ENCODE measurements at regions not wholly inside any gene's neighbourhood (a gene's known extent, or its start where the extent isn't known, plus 50 kb on each side); places are given as distances from the start of the nearest gene placed in this dataset.

DNA sequence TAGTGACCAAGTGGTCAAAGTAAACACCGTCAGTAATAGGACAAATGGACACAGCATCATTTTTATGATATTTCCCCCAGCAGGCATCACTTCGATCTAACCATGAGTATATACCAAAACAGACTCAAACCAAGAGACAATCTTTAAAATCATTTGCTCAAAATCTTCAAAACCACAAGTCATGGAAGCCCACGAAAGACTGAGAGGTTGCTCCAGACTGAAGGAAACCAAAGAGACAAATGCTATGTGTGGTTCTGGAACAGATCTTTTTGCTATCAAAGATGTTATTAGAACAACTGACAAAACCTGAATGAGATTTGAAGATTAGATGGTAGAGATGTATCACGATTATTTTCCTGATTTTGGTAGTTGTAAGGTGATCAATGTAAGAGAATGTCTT is 197.7 kb downstream of the TBXT start:
- DNase-seq (no peak), FAIRE-seq (no peak)
- Histone ChIP-seq H3K36me3 (ENCODE audit: control insufficient read depth in 2 of 3, insufficient read depth in 3 of 3, low read length in 3 of 3) (no peaks in the 10 kb centered on the region), H3K4me1 (ENCODE audit: control insufficient read depth in 2 of 3, insufficient read depth in 2 of 3, low read depth in 1 of 3, low read length in 3 of 3) (no peaks in the 10 kb centered on the region), H3K9ac (ENCODE audit: low read length in 3 of 3) (no peak overlapping the region), H3K27ac (ENCODE audit: low read depth in 2 of 2, low read length in 2 of 2) (no peak overlapping the region), H3K27me3 (ENCODE audit: control insufficient read depth, insufficient read depth, low read length) (no peaks in the 10 kb centered on the region), H3K9me3 (ENCODE audit: control insufficient read depth in 2 of 3, insufficient read depth in 1 of 3, low read length in 3 of 3) (no peaks in the 10 kb centered on the region), H3K4me3 (ENCODE audit: low read length in 3 of 3) (no peak overlapping the region)
- TF ChIP-seq, protein P1, sequence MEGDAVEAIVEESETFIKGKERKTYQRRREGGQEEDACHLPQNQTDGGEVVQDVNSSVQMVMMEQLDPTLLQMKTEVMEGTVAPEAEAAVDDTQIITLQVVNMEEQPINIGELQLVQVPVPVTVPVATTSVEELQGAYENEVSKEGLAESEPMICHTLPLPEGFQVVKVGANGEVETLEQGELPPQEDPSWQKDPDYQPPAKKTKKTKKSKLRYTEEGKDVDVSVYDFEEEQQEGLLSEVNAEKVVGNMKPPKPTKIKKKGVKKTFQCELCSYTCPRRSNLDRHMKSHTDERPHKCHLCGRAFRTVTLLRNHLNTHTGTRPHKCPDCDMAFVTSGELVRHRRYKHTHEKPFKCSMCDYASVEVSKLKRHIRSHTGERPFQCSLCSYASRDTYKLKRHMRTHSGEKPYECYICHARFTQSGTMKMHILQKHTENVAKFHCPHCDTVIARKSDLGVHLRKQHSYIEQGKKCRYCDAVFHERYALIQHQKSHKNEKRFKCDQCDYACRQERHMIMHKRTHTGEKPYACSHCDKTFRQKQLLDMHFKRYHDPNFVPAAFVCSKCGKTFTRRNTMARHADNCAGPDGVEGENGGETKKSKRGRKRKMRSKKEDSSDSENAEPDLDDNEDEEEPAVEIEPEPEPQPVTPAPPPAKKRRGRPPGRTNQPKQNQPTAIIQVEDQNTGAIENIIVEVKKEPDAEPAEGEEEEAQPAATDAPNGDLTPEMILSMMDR (IDR thresholded peaks at IDR 0.05; ENCODE audit: borderline replicate concordance, extremely low read depth, insufficient read depth) = no peak
- intact Hi-C loops (cut with DNase I) = no loop called here

DNA sequence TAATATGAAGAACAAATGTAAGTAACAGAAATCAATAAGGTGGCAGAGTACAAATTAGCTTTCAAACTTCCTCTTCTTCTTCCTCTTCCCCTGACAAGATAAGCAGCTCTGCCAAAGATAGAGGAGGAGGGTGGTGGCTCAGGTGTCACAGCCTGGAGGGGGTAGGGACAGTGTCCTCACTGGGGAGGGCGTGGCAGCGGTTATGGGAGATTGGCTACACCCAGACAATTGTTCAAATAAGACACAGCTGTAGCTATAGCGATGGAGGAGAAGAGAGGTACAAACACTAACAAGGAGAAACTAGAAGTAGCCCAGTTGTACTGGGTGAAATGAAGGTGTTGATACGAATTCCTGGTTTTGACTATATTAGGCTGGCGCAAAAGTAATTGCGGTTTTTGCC is 198.5 kb downstream of the TBXT start:
- intact Hi-C loops (cut with DNase I) = no loop called here
- Histone ChIP-seq H3K4me1 (ENCODE audit: control insufficient read depth in 2 of 3, insufficient read depth in 2 of 3, low read depth in 1 of 3, low read length in 3 of 3) (no peaks in the 10 kb centered on the region), H3K9me3 (ENCODE audit: control insufficient read depth in 2 of 3, insufficient read depth in 1 of 3, low read length in 3 of 3) (no peaks in the 10 kb centered on the region), H3K4me3 (ENCODE audit: low read length in 3 of 3) (no peak overlapping the region), H3K9ac (ENCODE audit: low read length in 3 of 3) (no peak overlapping the region), H3K27ac (ENCODE audit: low read depth in 2 of 2, low read length in 2 of 2) (no peak overlapping the region), H3K27me3 (ENCODE audit: control insufficient read depth, insufficient read depth, low read length) (no peaks in the 10 kb centered on the region), H3K36me3 (ENCODE audit: control insufficient read depth in 2 of 3, insufficient read depth in 3 of 3, low read length in 3 of 3) (no peaks in the 10 kb centered on the region)
- DNase-seq (no peak), FAIRE-seq (no peak)
- TF ChIP-seq, protein P1 (IDR thresholded peaks at IDR 0.05; ENCODE audit: borderline replicate concordance, extremely low read depth, insufficient read depth) = no peak

DNA sequence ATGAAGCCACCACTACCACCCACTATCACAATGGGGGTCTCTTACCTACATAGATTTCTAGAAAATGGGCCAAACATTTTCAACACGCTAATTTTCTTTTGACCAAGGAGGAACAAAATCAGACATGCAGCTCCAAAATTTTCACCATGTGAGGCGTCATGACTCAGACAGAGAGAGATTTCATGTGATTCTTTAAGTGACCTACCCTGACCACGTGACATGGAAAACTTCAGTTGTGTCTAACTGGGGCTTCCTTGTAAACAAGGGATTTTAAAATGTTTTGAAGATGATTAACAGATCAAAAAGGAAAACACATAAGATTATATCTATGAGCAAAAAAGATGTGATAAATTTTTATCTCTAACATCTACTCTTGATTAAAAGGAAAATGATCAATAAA is 199.2 kb downstream of the TBXT start:
- H3K27ac ChIP-seq (ENCODE audit: low read depth in 2 of 2, low read length in 2 of 2) = no peak overlapping the region
- H3K4me1 ChIP-seq (ENCODE audit: control insufficient read depth in 2 of 3, insufficient read depth in 2 of 3, low read depth in 1 of 3, low read length in 3 of 3) = no peaks in the 10 kb centered on the region
- no peaks in the 10 kb centered on the region for H3K27me3 ChIP-seq (ENCODE audit: control insufficient read depth, insufficient read depth, low read length)
- H3K9ac ChIP-seq (ENCODE audit: low read length in 3 of 3) = no peak overlapping the region
- TF ChIP-seq, protein P1 (IDR thresholded peaks at IDR 0.05; ENCODE audit: borderline replicate concordance, extremely low read depth, insufficient read depth) = no peak
- DNase-seq (no peak), FAIRE-seq (no peak)
- H3K4me3 ChIP-seq (ENCODE audit: low read length in 3 of 3) = no peak overlapping the region
- intact Hi-C loops (cut with DNase I) = no loop called here
- H3K36me3 ChIP-seq (ENCODE audit: control insufficient read depth in 2 of 3, insufficient read depth in 3 of 3, low read length in 3 of 3) = no peaks in the 10 kb centered on the region
- H3K9me3 ChIP-seq (ENCODE audit: control insufficient read depth in 2 of 3, insufficient read depth in 1 of 3, low read length in 3 of 3) = no peaks in the 10 kb centered on the region

DNA sequence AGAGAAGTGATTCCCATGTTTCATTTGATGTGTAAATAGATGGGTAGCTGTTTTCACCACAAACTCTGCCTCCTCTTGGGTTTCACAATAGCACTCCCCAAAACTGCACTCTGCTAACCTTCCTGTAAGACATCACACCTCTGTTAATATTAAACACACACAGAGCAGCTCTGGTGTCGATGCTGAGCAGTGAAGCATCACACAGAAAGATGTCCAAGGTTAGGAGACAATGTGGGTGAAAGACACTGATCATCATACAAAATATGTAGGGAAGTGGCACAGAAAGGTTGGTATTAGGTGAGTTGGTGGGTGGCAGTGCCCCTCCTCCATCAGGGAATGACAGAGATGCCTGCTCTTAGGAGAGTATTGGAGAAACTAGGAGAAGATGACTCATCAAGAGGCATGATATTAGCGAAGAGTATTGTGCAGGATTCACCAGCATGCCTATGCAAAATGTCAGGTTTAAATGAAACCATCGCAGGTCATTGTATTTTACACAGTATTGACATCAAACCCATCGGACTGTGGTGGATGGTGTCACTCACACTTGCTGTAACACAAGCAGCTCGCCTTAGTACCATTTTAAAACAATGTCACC is 199.7 kb downstream of the TBXT start:
- H3K9me3 ChIP-seq (ENCODE audit: control insufficient read depth in 2 of 3, insufficient read depth in 1 of 3, low read length in 3 of 3) = no peaks in the 10 kb centered on the region

More for the DNA sequence above, 199.7 kb downstream of the TBXT start:
- TF ChIP-seq, protein P1 (IDR thresholded peaks at IDR 0.05; ENCODE audit: borderline replicate concordance, extremely low read depth, insufficient read depth) = no peak
- H3K36me3 ChIP-seq (ENCODE audit: control insufficient read depth in 2 of 3, insufficient read depth in 3 of 3, low read length in 3 of 3) = no peaks in the 10 kb centered on the region
- no peaks in the 10 kb centered on the region for H3K4me1 ChIP-seq (ENCODE audit: control insufficient read depth in 2 of 3, insufficient read depth in 2 of 3, low read depth in 1 of 3, low read length in 3 of 3)
- no peaks in the 10 kb centered on the region for H3K27me3 ChIP-seq (ENCODE audit: control insufficient read depth, insufficient read depth, low read length)
- intact Hi-C loops (cut with DNase I) = no loop called here
- H3K27ac ChIP-seq (ENCODE audit: low read depth in 2 of 2, low read length in 2 of 2) = no peak overlapping the region
- H3K9ac ChIP-seq (ENCODE audit: low read length in 3 of 3) = no peak overlapping the region
- peak in 1 of 5 donors; percentile 19 for DNase-seq
- no peak for FAIRE-seq
- H3K4me3 ChIP-seq (ENCODE audit: low read length in 3 of 3) = no peak overlapping the region

Data from kidney (tissue), 13 donors.